OCI-LY1 (cell line): ENCODE measurements at regions not wholly inside any gene's neighbourhood (a gene's known extent, or its start where the extent isn't known, plus 50 kb on each side); places are given as distances from the start of the nearest gene placed in this dataset.

Experiments
- H2AFZ ChIP-seq: fragments of 200-600 bp; sonication (generic), shearing (Covaris generic); 2 replicates; pipeline ENCODE4 v1.6.0; 2014; ENCODE audit warnings: antibody characterized with exemption, mild to moderate bottlenecking, low read length
- H3F3A ChIP-seq: fragments of 200-600 bp; sonication (generic), shearing (Covaris generic); 2 replicates; pipeline ENCODE4 v1.6.0; 2014; ENCODE audit warnings: mild to moderate bottlenecking, antibody characterized with exemption, low read length, moderate library complexity; ENCODE audit not compliant: insufficient read depth
- H3K27ac ChIP-seq: fragments of 200-600 bp; sonication (generic); 2 replicates; pipeline ENCODE4 v1.5.1; 2014; ENCODE audit warnings: low read length, mixed run types, mild to moderate bottlenecking, low read depth; ENCODE audit not compliant: poor library complexity, severe bottlenecking
- H3K27me3 ChIP-seq: fragments of 200-600 bp; sonication (generic); 2 replicates; pipeline ENCODE4 v1.6.0; 2014; ENCODE audit warnings: antibody characterized with exemption, mild to moderate bottlenecking, low read length, moderate library complexity; ENCODE audit not compliant: insufficient read depth
- H3K36me3 ChIP-seq: fragments of 200-600 bp; sonication (generic); 2 replicates; pipeline ENCODE4 v1.6.1; 2014; ENCODE audit warnings: mild to moderate bottlenecking, antibody characterized with exemption, low read length, moderate library complexity, mixed read lengths; ENCODE audit not compliant: insufficient read depth
- H3K4me1 ChIP-seq: fragments of 200-600 bp; sonication (generic); 2 replicates; pipeline ENCODE4 v1.5.1; 2014; ENCODE audit warnings: mild to moderate bottlenecking, low read length, moderate library complexity; ENCODE audit not compliant: insufficient read depth, severe bottlenecking
- H3K4me2 ChIP-seq: fragments of 200-600 bp; sonication (generic), shearing (Covaris generic); 2 replicates; pipeline ENCODE4 v1.6.1; 2014; ENCODE audit warnings: low read length
- H3K4me3 ChIP-seq: fragments of 200-600 bp; sonication (generic); 2 replicates; pipeline ENCODE4 v1.5.1; 2014; ENCODE audit warnings: low read length, low read depth, mild to moderate bottlenecking, mixed read lengths; ENCODE audit not compliant: poor library complexity, severe bottlenecking
- H3K79me2 ChIP-seq: fragments of 200-600 bp; shearing (Covaris generic); 2 replicates; pipeline ENCODE4 v1.6.1; 2016; ENCODE audit warnings: mixed run types, low read length, mixed read lengths; ENCODE audit not compliant: insufficient read depth
- H3K9ac ChIP-seq: fragments of 200-600 bp; sonication (generic), shearing (Covaris generic); 2 replicates; pipeline ENCODE4 v1.6.1; 2014; ENCODE audit warnings: mild to moderate bottlenecking, low read length, mixed read lengths
- H3K9me2 ChIP-seq: fragments of 200-600 bp; sonication (generic), shearing (Covaris generic); 2 replicates; pipeline ENCODE4 v1.6.1; 2014; ENCODE audit warnings: low read depth, mild to moderate bottlenecking, low read length, mixed read lengths
- H3K9me3 ChIP-seq: fragments of 200-600 bp; shearing (Covaris generic); 2 replicates; pipeline ENCODE4 v1.6.1; 2014; ENCODE audit warnings: low read length, mixed read lengths
- H4K20me1 ChIP-seq: fragments of 200-600 bp; sonication (generic), shearing (Covaris generic); 2 replicates; pipeline ENCODE4 v1.6.0; 2016; ENCODE audit warnings: mild to moderate bottlenecking, low read length; ENCODE audit not compliant: insufficient read depth
- EZH2 ChIP-seq: fragments of 200-600 bp; sonication (generic), shearing (Covaris generic); IDR thresholded peaks from 2 replicates; pipeline ENCODE4 v1.8.0; 2017; ENCODE audit warnings: borderline replicate concordance, mixed run types, mild to moderate bottlenecking, antibody characterized with exemption, low read length, moderate library complexity, mixed read lengths
- TF ChIP-seq, protein P1 (sequence below): fragments of 200-600 bp; sonication (generic), shearing (Covaris generic); IDR thresholded peaks from 2 replicates; pipeline ENCODE4 v1.5.1; 2017; ENCODE audit warnings: mild to moderate bottlenecking, antibody characterized with exemption, low read length, moderate library complexity, mixed read lengths

DNA sequence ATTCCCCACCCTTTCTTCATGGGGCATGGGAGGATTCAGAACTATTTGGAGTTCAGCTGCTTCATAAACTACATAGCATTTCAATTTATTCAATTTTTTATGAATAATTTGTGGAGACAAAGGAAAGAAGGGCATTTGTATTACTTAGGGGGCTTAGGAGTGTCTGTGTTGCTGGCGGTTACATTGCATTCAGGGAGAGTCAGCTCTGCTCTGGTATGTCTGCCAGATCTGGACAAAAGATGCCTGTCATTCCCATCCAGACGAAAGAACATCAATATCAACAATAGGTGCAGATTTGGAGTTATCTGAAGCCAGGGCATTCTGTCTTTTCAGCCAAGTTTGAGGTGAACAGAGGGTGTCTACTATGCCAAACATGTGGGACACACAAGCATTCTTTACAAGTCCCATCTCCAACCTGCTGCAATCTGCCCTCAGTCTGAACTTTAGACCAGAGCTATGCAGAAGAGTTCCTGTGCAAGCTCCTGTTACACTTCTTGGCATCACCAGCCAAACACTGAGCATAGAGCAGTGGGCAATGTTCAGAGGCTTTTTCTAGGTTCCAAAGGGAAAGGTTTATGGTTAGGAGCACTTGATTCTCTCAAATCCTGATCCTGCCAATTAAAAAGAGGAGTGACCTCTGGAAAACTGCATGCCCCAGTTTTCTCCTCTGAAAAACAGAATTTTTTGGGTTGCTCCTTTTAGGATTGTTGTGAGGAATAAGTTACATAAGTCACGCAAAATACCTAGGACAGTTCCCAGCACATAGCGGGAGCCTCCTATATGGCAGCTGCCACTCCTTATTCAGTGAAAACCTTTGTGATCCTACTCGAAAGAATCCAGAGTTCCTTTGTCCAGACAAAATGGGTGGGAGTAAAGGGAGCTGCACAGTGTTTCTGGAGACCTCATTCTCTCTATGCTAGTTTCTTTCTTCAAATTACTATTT is 719.5 kb upstream of the SLIT2 start:
- no peak for TF ChIP-seq EZH2
- TF ChIP-seq, protein P1, sequence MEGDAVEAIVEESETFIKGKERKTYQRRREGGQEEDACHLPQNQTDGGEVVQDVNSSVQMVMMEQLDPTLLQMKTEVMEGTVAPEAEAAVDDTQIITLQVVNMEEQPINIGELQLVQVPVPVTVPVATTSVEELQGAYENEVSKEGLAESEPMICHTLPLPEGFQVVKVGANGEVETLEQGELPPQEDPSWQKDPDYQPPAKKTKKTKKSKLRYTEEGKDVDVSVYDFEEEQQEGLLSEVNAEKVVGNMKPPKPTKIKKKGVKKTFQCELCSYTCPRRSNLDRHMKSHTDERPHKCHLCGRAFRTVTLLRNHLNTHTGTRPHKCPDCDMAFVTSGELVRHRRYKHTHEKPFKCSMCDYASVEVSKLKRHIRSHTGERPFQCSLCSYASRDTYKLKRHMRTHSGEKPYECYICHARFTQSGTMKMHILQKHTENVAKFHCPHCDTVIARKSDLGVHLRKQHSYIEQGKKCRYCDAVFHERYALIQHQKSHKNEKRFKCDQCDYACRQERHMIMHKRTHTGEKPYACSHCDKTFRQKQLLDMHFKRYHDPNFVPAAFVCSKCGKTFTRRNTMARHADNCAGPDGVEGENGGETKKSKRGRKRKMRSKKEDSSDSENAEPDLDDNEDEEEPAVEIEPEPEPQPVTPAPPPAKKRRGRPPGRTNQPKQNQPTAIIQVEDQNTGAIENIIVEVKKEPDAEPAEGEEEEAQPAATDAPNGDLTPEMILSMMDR, result no peak
- H3F3A ChIP-seq, result no peaks in the 10 kb centered on the region
- H3K36me3 ChIP-seq, result no peaks in the 10 kb centered on the region
- no peak overlapping the region for H3K27ac ChIP-seq
- H3K4me2 ChIP-seq, result no peak overlapping the region
- no peaks in the 10 kb centered on the region for H3K9me3 ChIP-seq
- H3K4me3 ChIP-seq, result no peak overlapping the region
- H3K9me2 ChIP-seq, result no peaks in the 10 kb centered on the region
- H3K4me1 ChIP-seq, result no peaks in the 10 kb centered on the region
- H2AFZ ChIP-seq, result no peak overlapping the region
- no peak overlapping the region for H3K9ac ChIP-seq
- H3K27me3 ChIP-seq, result no peaks in the 10 kb centered on the region
- no peaks in the 10 kb centered on the region for H4K20me1 ChIP-seq
- no peaks in the 10 kb centered on the region for H3K79me2 ChIP-seq

DNA sequence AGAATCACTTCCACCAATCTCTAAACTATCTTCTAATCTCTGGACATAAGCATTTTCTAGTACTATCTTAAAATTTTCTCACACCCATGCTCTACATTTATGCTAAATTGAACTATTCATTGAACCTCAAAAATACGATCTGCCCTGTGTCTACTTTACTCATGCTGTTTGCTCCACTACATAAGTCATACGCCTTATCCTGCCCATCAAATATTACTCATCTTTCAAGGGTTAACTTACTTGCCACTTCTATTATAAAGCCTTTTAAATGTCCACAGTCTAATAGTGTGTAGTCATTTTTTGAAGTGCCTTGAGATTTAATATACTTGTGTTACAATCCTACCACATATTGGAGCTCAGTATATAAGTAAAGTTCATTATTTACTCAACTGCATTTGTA is 727.7 kb upstream of the SLIT2 start:
- H3K36me3 ChIP-seq, result no peaks in the 10 kb centered on the region
- H3K79me2 ChIP-seq, result no peaks in the 10 kb centered on the region
- H3F3A ChIP-seq, result no peaks in the 10 kb centered on the region
- H3K4me1 ChIP-seq, result no peaks in the 10 kb centered on the region
- H3K4me2 ChIP-seq, result no peak overlapping the region
- no peaks in the 10 kb centered on the region for H3K27me3 ChIP-seq
- H2AFZ ChIP-seq, result no peak overlapping the region
- no peaks in the 10 kb centered on the region for H3K9me2 ChIP-seq
- H3K9me3 ChIP-seq, result no peaks in the 10 kb centered on the region
- H4K20me1 ChIP-seq, result no peaks in the 10 kb centered on the region
- no peak overlapping the region for H3K4me3 ChIP-seq
- no peak overlapping the region for H3K9ac ChIP-seq
- TF ChIP-seq, protein P1, result no peak
- TF ChIP-seq EZH2, result no peak
- H3K27ac ChIP-seq, result no peak overlapping the region

DNA sequence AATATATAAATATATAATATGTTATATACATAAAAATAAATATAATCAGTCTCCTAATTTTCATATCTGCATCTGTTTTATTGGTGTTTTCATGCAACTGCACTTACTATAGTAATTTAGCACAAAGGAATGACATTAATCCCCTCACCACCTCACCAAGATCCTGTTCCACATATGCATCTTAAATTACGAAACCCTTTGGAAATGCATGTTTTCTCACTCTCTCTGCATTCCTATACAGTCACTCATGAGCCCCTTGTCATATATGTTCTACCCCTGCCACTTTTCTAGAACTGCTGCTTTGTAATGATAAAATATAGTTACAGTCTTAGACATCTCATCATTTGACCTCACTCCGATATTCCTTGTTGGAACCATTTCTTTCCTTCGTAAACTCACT is 728.7 kb upstream of the SLIT2 start:
- H3K27me3 ChIP-seq, result no peaks in the 10 kb centered on the region
- no peaks in the 10 kb centered on the region for H3K36me3 ChIP-seq
- no peak overlapping the region for H3K4me3 ChIP-seq
- no peaks in the 10 kb centered on the region for H4K20me1 ChIP-seq
- no peak overlapping the region for H2AFZ ChIP-seq
- H3K79me2 ChIP-seq, result no peaks in the 10 kb centered on the region
- H3K4me1 ChIP-seq, result no peaks in the 10 kb centered on the region
- H3K4me2 ChIP-seq, result no peak overlapping the region
- no peaks in the 10 kb centered on the region for H3F3A ChIP-seq
- no peaks in the 10 kb centered on the region for H3K9me3 ChIP-seq
- no peaks in the 10 kb centered on the region for H3K9me2 ChIP-seq
- H3K27ac ChIP-seq, result no peak overlapping the region
- no peak overlapping the region for H3K9ac ChIP-seq
- TF ChIP-seq, protein P1, result no peak
- no peak for TF ChIP-seq EZH2
